ENCODE measurements at regions not wholly inside any gene's neighbourhood (a gene's known extent, or its start where the extent isn't known, plus 50 kb on each side); places are given as distances from the start of the nearest gene placed in this dataset.

DNA sequence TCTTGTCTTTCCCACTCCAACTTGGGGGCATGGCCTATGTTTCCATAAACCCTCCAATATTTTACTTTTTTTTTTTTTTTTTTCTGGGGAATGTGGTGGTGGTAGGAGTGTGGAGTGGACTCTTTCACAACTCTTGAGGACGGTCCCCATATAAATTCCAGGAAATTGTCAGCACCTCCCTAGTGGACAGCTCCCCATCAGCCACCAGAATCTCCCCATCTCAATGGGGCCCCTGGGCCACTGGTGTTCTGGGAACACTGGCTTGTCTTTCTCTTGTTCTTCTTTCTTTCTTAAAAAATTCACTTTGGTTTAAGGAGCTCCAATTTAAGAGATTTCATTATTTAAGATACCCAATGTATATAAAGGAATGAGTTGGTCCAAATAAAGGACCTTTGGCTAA is 74.1 kb downstream of the ADM start:
- Histone ChIP-seq H3K4me1 (ENCODE audit: insufficient read depth, low read length) (no peaks in the 10 kb centered on the region; the same call in 1 of the 2 replicates), H3K23me2 (ENCODE audit: insufficient read length, low read depth, low read length, poor library complexity, severe bottlenecking) (no peaks in the 10 kb centered on the region), H4K20me1 (ENCODE audit: control insufficient read depth, insufficient read depth, insufficient read length) (no peaks in the 10 kb centered on the region), H2AFZ (ENCODE audit: low read length) (no peak overlapping the region), H3K4ac (ENCODE audit: low read depth, low read length) (no peak overlapping the region), H3T11ph (ENCODE audit: low read length) (no peak overlapping the region), H3K18ac (ENCODE audit: insufficient read length, low read depth, low read length) (no peak overlapping the region), H3K9ac (ENCODE audit: extremely low read depth, insufficient read length, low read length) (no peak overlapping the region), H4K8ac (replicated peaks; ENCODE audit: insufficient read length, low read depth, low read length) (no peak overlapping the region), H3K27ac (ENCODE audit: insufficient read length, low read depth, low read length) (no peak overlapping the region), H3K79me1 (ENCODE audit: insufficient read depth, low read depth, low read length, poor library complexity, severe bottlenecking) (no peaks in the 10 kb centered on the region), H4K91ac (ENCODE audit: insufficient read length, low read depth, low read length) (no peak overlapping the region), H2BK120ac (ENCODE audit: low read depth, low read length, poor library complexity, severe bottlenecking) (no peak overlapping the region), H2BK5ac (ENCODE audit: insufficient read length, low read length) (no peak overlapping the region), H3K79me2 (ENCODE audit: insufficient read depth, low read length) (no peaks in the 10 kb centered on the region), H4K5ac (ENCODE audit: insufficient read length, low read depth, low read length) (no peak overlapping the region), H3K23ac (ENCODE audit: insufficient read length, low read depth, low read length) (no peak overlapping the region), H2BK15ac (ENCODE audit: low read depth, low read length) (no peak overlapping the region), H3K14ac (ENCODE audit: insufficient read depth, low read length) (no peak overlapping the region), H2BK20ac (ENCODE audit: low read depth, low read length, poor library complexity, severe bottlenecking) (no peak overlapping the region), H2BK12ac (ENCODE audit: insufficient read length, low read depth, low read length) (no peak overlapping the region), H3K4me2 (ENCODE audit: insufficient read depth, insufficient read length, low read length) (no peak overlapping the region), H3K27me3 (ENCODE audit: insufficient read depth, low read length) (no peaks in the 10 kb centered on the region), H2AK5ac (ENCODE audit: insufficient read length, low read length) (no peak overlapping the region), H3K9me3 (ENCODE audit: control insufficient read depth, low read depth, low read length) (no peaks in the 10 kb centered on the region), H3K56ac (ENCODE audit: insufficient read length, low read depth, low read length) (no peak overlapping the region)
- WGBS (ENCODE audit: extremely low coverage, insufficient read length, low lambda C conversion rate), result no CpG with 5 or more reads among the region's 1 CpG
- H3K27me3 Mint-ChIP-seq (ENCODE audit: low read depth), result no peaks in the 10 kb centered on the region
- no peak for TF ChIP-seq CTCF (conservative IDR thresholded peaks at IDR 0.05)
- no peaks in the 10 kb centered on the region; a peak in 1 of 7 replicates for H3K36me3 Mint-ChIP-seq (ENCODE audit: insufficient read depth in 1 of 3, low read depth in 3 of 3)
- H3K4me1 Mint-ChIP-seq, result peaks cover 0 to 3% of the 10 kb centered on the region in 2 experiments; a peak in 1 of 4 replicates
- H3K9me3 Mint-ChIP-seq, result no peaks in the 10 kb centered on the region; a peak in 1 of 5 replicates
- no peak overlapping the region for H3K4me3 Mint-ChIP-seq
- no peak overlapping the region for H3K27ac Mint-ChIP-seq
- no peak for DNase-seq

Data from H9 (cell line).